A673 (cell line): ENCODE measurements at regions not wholly inside any gene's neighbourhood (a gene's known extent, or its start where the extent isn't known, plus 50 kb on each side); places are given as distances from the start of the nearest gene placed in this dataset.

ENCODE experiments used
- BruUV-seq: library from RNA; stranded (reverse); fragments of 400-500 nt; replicated peaks from 2 replicates; lab custom pipeline; 2021; lab: Mats Ljungman, UMichigan
- CTCF ChIA-PET: fragments of 300-600 bp; sonication (Branson Sonifier 250); formaldehyde crosslinking; loops from one replicate; lab custom pipeline; 2022; ENCODE audit warnings: antibody characterized with exemption; lab: Charles Lee
- POLR2A ChIA-PET: fragments of 300-600 bp; sonication (Branson Sonifier 250); formaldehyde crosslinking; loops from one replicate; lab custom pipeline; 2022; ENCODE audit warnings: antibody characterized with exemption; ENCODE audit not compliant: low non-redundant PET; lab: Charles Lee
- DNase-seq: peaks from one replicate; pipeline ENCODE4 v3.0.0-alpha.2; 2015; ENCODE audit warnings: low spot score
- H3K27ac ChIP-seq: fragments of 200-600 bp; sonication (generic); 2 replicates; pipeline ENCODE4 v1.5.1; 2016; ENCODE audit warnings: mixed run types, low read depth, mild to moderate bottlenecking, mixed read lengths, antibody characterized with exemption, low read length; ENCODE audit not compliant: poor library complexity, severe bottlenecking
- H3K27me3 ChIP-seq: fragments of 200-600 bp; sonication (generic); replicated peaks from 2 replicates; pipeline ENCODE4 v1.6.1; 2017; ENCODE audit warnings: mixed run types, low read depth, mild to moderate bottlenecking, mixed read lengths, antibody characterized with exemption, low read length; ENCODE audit not compliant: insufficient read depth, poor library complexity
- H3K36me3 ChIP-seq: fragments of 200-600 bp; sonication (generic); 2 replicates; pipeline ENCODE4 v1.6.1; 2016; ENCODE audit warnings: mixed run types, mild to moderate bottlenecking, mixed read lengths, antibody characterized with exemption, low read length; ENCODE audit not compliant: insufficient read depth, poor library complexity, severe bottlenecking
- H3K4me1 ChIP-seq: fragments of 200-600 bp; sonication (generic); 2 replicates; pipeline ENCODE4 v1.6.1; 2017; ENCODE audit warnings: mixed run types, mild to moderate bottlenecking, mixed read lengths, antibody characterized with exemption, low read length; ENCODE audit not compliant: insufficient read depth, poor library complexity, severe bottlenecking
- H3K4me3 ChIP-seq: fragments of 200-600 bp; sonication (generic); 2 replicates; pipeline ENCODE4 v1.5.1; 2016; ENCODE audit warnings: low read depth, mixed run types, mild to moderate bottlenecking, mixed read lengths, low read length; ENCODE audit not compliant: poor library complexity, severe bottlenecking
- H3K9me3 ChIP-seq: fragments of 200-600 bp; sonication (generic); 2 replicates; pipeline ENCODE4 v1.6.1; 2016; ENCODE audit warnings: mixed run types, low read depth, mild to moderate bottlenecking, mixed read lengths, antibody characterized with exemption, low read length; ENCODE audit not compliant: poor library complexity, severe bottlenecking
- CTCF ChIP-seq: fragments of 300-800, 200-600 bp; sonication (generic); conservative IDR thresholded peaks from 2 replicates; pipeline ENCODE4 v1.5.1; 2017; ENCODE audit warnings: low read depth, mild to moderate bottlenecking, antibody characterized with exemption, low read length, moderate library complexity, mixed read lengths
- EZH2 ChIP-seq: fragments of 200-600 bp; sonication (generic); IDR thresholded peaks from 2 replicates; pipeline ENCODE4 v1.6.1; 2017; ENCODE audit warnings: borderline replicate concordance, low read depth, mild to moderate bottlenecking, mixed read lengths, antibody characterized with exemption, low read length; ENCODE audit not compliant: poor library complexity, severe bottlenecking
- intact Hi-C: fragments of 100-400 bp; cut with micrococcal nuclease; formaldehyde crosslinking; loops from one replicate; pipeline ENCODE4 v1.10.0; 2022; ENCODE audit not compliant: unreplicated experiment

GRCh38 chr13:80590551-80590950 lies 249.6 kb upstream of the SPRY2 start:
- intact Hi-C loops, result no loop called here
- no TSS peak for BruUV-seq
- CTCF ChIA-PET, result no interaction called here
- no peaks in the 10 kb centered on the region for H3K27me3 ChIP-seq
- no peaks in the 10 kb centered on the region for H3K36me3 ChIP-seq
- POLR2A ChIA-PET, result no interaction called here
- H3K27ac ChIP-seq, result no peak overlapping the region
- no peak for DNase-seq
- no peaks in the 10 kb centered on the region for H3K4me1 ChIP-seq
- no peak overlapping the region for H3K4me3 ChIP-seq
- TF ChIP-seq CTCF (no peak), EZH2 (no peak)
- no peaks in the 10 kb centered on the region for H3K9me3 ChIP-seq

GRCh38 chr13:80586356-80586755 lies 245.4 kb upstream of the SPRY2 start:
- no peak for DNase-seq
- CTCF ChIA-PET, result no interaction called here

GRCh38 chr13:80585531-80585930 lies 244.6 kb upstream of the SPRY2 start:
- ChIA-PET CTCF (no interaction called here), POLR2A (no interaction called here)
- H3K9me3 ChIP-seq, result no peaks in the 10 kb centered on the region
- H3K27ac ChIP-seq, result no peak overlapping the region
- H3K27me3 ChIP-seq, result no peaks in the 10 kb centered on the region
- BruUV-seq, result no TSS peak
- TF ChIP-seq EZH2 (no peak), CTCF (no peak)
- intact Hi-C loops, result no loop called here
- no peak overlapping the region for H3K4me3 ChIP-seq
- no peaks in the 10 kb centered on the region for H3K36me3 ChIP-seq
- no peak for DNase-seq
- H3K4me1 ChIP-seq, result no peaks in the 10 kb centered on the region

More at GRCh38 chr13:80586356-80586755, 245.4 kb upstream of the SPRY2 start:
- Histone ChIP-seq H3K27ac (no peak overlapping the region), H3K9me3 (no peaks in the 10 kb centered on the region), H3K4me1 (no peaks in the 10 kb centered on the region), H3K4me3 (no peak overlapping the region), H3K27me3 (no peaks in the 10 kb centered on the region), H3K36me3 (no peaks in the 10 kb centered on the region)
- intact Hi-C loops, result no loop called here
- TF ChIP-seq EZH2, result no peak
- no peak for TF ChIP-seq CTCF
- POLR2A ChIA-PET, result no interaction called here
- BruUV-seq, result no TSS peak
